HG03159 (cell line): ENCODE measurements at regions not wholly inside any gene's neighbourhood (a gene's known extent, or its start where the extent isn't known, plus 50 kb on each side); places are given as distances from the start of the nearest gene placed in this dataset.

Source experiments
- ATAC-seq: cut with Tn5 transposase; IDR thresholded peaks from one replicate; pipeline ENCODE4 v1.9.1; 2021; ENCODE audit warnings: mild to moderate bottlenecking, moderate library complexity; ENCODE audit not compliant: unreplicated experiment

GRCh38 chr9:88691091-88691490, 156.1 kb downstream of the NXNL2 start:
- no peak for ATAC-seq

- ATAC-seq, result no peak
Observed at GRCh38 chr9:88691811-88692210, 156.8 kb downstream of the NXNL2 start.

DNA sequence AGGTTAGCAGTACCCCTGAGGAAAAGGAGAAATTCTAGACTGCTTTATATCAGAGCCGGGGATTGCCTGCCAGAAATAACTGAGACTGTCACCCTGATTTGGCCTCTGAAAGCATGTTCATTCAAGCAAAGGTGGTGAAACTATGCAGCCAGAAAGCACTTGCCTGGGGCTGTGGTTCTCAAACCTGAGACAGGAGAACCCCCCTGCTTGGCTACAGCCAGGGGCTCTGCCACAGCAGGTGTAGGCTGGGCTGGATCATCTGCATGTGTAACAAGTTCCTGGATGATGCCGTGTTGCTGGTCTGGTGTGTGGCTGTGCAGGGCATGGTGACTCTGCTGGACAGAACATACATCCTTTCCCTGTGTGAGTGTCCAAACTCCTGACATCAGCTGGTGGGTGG, 157.8 kb downstream of the NXNL2 start:
- ATAC-seq, result no peak

DNA sequence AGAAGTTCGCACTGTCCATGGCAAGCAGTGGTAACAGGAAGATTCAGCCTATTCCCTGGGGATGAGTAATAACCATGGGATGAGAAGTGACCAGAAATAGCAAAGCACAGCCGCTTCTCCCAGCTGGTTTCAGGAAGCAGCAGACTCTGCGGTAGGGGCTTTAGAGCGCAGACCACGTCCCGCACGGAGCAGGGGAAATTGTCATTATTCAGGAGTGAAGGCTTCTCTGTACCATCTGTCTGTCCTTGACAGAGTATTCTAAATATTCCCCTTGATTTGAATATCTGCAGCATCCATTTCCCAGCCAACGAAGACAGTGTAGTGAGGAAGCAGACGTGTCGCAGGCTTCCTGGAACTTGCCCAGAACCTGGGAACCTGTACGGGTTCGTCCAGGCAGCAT, 159.6 kb downstream of the NXNL2 start:
- ATAC-seq, result no peak

GRCh38 chr9:88696501-88696900, 161.5 kb downstream of the NXNL2 start:
- ATAC-seq, result no peak

- no peak for ATAC-seq
Observed at GRCh38 chr9:88697764-88698432, 162.9 kb downstream of the NXNL2 start.

DNA sequence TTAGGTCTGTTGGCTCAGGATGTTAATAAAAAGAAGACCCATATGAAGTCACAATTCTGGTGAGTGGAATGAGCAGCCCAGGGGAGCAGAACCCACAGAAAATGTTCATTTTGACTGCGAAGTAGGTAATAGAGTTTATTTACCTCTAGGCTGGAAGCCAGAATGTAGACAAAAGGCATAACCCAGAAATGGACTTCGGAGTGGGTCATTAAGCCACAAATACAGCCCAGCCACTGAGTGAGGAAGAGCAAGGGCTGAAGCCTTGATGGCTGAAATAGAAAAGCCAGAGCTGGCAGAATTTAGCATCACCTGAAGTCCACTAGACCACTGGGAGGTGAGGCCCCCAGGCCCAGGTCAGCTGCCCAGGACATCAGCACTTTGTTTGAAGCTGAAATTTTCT, 168.0 kb downstream of the NXNL2 start:
- ATAC-seq, result no peak

DNA sequence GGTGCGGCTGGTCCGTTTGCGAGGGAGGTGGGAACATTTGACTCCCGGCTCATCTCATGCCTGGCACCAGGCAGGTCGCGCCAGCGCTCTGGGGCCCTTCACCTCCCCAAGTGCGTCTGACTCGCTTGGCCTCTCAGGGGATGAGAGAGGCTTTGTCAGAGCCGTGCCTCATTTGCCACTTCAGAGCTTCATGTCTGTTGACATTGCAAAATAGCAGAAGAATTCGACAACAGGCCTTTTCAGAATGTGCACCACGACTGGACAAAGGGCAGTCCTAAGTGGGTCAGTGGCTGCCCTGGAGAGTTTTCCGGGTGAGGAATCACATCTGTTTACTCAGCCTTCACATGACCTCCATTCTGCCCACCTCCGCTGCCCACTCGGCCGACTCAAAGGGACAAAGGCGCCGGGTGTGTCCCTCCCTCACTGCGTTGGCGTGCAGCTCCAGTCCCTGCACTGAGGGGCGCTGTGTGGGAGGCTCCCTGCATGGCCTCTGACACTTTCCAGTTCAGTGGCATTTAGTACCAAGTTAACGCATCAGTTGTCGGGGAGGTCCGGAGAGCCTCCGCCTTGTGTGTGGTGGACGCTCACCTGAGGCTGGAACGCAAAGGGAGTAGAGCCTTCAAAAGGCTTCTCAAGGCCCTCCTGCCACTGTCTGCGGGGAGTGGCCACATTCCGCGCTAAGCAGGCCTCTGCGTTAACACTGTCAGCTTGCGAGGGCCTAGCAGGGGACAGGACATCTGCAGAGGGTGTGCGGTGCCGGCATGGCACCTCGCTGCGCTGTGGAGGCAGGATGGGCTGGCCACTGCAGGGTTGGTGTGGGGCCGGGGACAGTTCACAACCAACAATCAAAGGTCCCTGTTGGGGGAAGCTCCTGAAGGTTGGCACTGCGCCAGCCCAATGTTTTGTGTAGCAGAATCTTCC, 171.5 kb downstream of the NXNL2 start:
- no peak for ATAC-seq

DNA sequence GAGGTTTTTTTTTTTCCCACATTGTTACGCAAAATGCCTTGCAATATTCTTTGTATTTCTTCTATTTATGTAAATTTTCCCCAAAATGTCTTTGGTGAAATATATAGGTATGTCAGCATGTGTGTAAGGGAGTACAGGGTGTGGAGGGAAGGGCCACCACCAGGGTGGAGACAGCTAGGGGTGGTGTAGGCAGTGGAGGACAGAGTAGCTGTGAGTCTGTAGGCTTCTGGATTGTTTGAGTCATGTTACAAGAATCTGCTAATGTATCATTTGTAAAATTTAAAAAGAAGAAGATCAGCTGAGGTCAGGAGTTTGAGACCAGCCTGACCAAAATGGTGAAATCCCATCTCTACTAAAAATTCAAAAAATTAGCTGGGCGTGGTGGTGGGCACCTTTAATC, 175.5 kb downstream of the NXNL2 start:
- no peak for ATAC-seq

GRCh38 chr9:88711719-88712118, 176.7 kb downstream of the NXNL2 start:
- ATAC-seq, result no peak

DNA sequence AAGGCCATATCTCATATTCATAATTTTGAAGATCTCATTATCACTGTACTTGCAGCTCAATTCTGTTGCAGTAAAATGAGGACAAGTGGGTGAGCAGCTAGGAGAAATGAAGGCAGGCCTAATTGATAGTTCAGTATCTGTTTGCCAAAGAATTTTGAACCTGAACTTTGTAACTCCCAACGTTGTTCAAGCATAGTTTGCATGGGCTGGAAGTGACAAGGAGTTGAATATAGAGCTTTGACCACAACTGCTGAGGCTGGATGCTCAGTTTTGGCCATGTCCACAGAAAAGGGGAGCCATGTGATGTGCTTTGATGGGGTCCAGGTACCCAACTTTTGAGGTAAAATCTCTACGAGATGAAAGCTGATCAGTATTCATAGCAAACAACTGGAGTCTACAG, 177.5 kb downstream of the NXNL2 start:
- ATAC-seq, result no peak

GRCh38 chr9:88713010-88713409, 178.0 kb downstream of the NXNL2 start:
- ATAC-seq, result no peak

- no peak for ATAC-seq
Observed at GRCh38 chr9:88716596-88717290, 181.8 kb downstream of the NXNL2 start.

DNA sequence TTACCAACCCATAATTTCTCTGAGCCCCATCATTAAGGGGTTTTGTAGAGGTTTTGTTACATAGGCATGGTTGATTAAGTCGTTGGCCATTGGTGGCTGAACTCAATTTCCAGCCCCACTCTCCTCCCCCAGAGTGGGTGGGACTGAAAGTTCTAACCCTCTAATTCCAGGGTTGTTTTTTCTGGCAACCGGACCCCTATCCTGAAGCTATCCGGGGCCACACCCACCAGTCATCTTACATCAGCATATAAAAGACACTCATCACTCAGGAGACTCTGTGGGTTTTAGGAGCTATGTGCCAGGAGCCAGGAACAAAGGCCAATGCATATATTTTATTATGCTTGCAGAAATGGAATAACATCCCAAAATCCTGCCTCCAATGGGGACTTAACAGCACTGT, 186.0 kb downstream of the NXNL2 start:
- no peak for ATAC-seq

DNA sequence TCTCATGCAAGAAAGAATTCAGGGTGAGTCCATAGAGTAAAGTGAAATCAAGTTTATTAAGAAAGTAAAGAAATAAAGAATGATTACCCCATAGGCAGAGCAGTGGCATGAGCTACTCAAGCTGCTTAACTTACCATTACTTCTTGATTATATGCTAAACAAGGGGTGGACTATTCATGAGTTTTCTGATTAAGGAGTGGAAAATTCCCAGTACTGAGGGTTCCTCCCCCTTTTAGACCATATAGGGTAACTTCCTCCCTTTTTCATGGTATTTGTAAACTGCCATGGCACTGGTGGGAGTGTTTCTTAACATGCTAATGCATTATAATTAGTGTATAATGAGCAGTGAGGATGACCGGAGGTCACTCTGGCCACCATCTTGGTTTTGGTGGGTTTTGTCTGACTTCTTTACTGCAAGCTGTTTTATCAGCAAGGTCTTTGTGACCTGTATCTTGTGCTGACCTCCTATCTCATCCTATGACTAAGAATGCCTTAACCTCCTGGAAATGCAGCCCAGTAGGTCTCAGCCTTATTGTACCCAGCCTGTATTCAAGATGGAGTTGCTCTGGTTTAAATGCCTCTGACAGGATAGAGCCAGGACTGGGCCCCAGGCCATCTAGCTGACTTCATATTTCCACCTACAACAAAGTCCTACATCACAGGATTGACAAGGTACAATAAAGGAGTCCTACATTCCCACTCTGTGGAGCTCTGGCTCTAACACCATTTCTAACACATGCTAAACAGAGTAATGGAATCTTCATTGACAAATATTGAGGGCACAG, 186.7 kb downstream of the NXNL2 start:
- no peak for ATAC-seq

DNA sequence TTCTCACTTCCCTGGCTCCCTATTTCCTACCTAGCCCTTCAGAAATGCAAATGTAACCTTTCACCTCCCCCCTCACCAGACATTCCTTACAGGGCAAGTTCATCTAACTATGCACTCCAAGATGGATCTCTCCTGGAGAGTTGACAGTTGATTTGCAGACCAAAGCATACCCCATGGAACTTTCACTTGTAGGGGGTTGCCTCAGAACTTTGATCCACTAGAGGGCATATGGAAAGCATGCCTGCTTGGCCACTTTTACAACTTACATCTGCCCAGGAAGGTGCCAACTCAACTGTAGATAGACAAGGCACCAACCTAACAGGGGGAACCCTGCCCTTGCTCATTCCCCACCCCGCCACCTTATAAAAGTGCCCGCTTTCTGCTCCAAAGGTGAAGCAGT, 187.8 kb downstream of the NXNL2 start:
- ATAC-seq, result no peak

DNA sequence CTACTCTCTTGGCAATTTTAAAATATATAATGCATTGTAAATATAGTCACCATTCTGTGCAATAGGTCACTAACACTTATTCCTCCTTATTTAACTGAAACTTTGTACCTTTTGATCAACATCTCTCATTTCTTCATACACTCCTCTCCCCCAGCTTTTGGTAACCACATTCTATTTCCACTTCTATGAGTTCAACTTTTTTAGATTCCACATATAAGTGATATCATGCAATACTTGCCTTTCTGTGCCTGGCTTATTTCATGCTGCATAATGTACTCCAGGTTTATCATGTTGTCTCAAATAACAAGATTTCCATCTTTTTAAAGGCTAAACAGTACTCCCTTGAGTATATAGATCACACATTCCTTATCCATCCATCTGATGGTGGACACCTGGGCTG, 188.8 kb downstream of the NXNL2 start:
- ATAC-seq, result no peak

DNA sequence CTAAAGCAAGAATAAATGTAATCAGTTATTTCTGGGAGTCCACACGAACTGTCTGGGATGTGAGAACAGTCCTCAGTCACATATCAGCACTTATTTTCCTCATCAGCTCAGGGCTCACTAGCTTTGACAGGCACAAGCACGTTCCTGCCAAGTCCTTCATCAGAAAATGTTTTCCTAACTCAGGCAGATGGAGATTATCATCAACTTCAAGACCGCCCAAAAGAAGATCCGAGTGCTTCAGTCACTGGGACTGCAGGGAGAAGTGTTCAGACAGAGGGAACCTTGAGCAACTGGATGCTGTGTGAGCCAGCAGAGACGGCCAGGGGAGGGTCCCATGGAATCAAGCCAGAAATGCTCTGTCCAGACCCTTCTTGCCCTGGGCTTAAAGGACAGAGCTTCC, 189.4 kb downstream of the NXNL2 start:
- no peak for ATAC-seq

DNA sequence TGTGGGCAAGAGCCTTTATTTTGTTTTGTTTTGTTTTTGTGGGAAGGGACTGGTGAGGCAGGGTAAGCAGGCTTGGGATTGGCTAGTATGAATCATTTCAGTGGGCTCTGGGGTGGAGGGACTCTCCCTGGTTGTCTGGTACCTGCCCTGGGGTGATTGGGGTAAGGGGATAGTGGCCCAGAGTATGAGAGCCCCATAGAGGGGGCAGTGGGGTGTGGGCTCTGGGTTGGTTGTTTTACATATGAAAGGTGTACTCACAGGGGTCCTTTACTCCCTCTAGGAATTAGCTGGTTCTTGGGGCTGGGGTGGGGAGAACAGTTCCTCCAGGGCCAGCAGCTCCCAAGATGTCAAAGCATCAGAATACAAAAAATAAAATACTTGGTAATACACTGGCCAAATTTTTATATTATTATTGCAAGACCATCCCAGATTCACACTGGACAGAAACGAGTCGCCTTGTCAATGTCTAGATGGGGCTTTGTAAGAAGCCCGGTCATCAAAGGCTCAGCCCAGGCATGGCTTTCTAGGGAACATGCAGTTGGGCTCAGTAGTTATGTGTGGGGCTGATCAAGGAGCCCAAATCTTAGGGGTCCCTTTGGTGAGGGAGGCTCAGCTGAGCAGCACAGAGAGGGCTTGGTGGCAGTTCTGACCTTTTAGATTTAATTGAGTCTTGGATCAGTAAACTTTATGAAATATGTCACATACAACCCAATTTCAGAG, 190.5 kb downstream of the NXNL2 start:
- no peak for ATAC-seq

DNA sequence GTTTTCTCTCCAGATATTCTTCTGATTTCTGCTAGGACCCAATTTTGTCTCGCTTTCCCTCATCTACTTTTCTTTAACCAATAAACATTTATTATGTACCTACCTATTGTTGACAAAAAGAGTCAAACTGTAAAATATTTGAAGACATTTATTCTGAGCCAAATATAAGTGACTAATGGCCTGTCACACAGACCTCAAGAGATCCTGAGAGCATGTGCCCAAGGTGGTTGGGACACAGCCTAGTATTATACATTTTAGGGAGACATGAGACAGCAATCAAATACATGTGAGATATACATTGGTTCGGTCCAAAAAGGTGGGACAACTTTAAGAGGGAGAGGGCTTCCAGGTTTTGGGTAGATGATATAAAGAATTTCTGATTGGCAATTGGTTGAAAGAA, 191.8 kb downstream of the NXNL2 start:
- ATAC-seq, result no peak
